Hematopoietic multipotent progenitor cell (in vitro differentiated cells): ENCODE measurements at regions not wholly inside any gene's neighbourhood (a gene's known extent, or its start where the extent isn't known, plus 50 kb on each side); places are given as distances from the start of the nearest gene placed in this dataset.

Source experiments
- DNase-seq, 3 donors: peaks; one replicate each; pipeline ENCODE4 v3.0.0-alpha.2; 2011 to 2015; ENCODE audit warnings: low read depth in 2 of 3, low spot score in 2 of 3

DNA sequence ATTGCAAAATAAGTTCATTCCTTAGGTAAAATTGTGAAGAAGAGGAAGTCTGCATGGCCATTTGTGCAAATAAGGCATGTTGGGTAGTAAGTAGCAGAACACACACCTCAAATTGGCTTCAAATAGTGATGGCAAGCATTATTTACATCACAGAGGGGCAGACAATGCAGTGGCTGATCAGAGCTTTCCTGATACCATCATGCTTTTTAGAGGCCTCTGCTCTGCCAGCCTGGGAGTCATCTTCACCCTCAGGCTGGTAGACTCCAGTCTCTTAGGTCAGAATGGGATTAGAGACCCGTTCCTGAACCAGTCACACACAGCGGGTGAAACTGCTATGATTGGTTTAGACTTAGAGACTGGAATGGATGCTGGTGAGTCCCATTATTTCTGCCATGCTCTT, 396.0 kb upstream of the MCTP2 start:
- DNase-seq, result no peak

DNA sequence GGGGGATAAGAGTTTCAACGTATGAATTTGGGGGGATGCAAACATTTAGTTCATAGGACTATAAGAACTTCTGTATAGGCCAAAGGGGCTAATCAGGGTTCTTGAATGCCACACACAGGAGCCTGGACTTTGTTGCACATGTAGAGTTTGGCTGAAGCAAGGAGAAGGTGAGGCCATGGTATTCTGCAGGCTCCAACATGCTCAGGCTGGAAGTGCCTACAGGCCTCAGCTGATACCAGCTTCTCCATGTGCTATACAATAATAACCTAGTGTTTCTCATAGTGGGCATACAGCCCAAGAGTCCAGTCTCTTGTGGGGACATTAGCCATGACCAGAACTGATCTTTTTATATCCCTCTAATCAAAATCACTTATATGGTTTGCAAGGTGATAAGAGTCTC, 399.7 kb upstream of the MCTP2 start:
- DNase-seq, result no peak

DNA sequence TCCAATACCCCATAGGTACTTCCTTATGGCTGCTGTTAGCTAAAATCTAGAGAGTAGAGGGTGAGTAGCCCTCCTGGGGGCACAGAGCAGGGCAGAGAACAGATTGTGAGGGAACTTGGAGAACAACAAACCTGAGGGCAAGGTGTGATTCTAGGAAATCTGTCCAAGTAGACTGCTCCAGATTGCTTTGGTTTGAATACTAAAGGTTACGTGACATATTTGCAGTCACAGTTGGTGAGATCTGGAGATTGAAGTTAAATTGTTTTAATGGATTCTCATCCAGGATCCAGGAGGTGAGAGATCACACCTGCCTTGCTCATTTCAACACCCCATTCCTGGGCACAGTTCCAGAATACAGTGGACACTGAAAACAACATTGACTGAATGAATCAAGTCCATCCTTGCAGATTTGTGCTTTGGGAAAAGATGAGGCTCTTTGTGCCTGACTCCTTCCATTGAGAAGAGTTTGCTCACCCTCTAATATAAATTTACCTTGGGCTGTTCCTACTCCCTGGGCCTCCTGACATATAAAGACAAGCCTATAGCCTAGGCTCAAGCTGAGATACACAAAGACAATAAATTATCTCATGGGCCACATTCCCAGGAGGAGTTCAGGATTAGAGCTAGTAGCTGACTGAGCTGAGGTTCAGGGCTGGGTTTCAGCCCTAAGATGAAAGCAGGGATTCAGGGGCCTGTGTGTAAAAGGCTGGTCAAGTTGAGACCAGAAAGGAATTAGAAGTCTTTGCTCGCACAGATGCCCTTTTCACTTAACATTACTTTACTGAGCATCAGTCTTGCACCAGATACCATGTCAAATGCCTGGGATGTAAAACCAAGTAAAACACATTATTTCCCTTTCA, 400.9 kb upstream of the MCTP2 start:
- DNase-seq, result no peak

DNA sequence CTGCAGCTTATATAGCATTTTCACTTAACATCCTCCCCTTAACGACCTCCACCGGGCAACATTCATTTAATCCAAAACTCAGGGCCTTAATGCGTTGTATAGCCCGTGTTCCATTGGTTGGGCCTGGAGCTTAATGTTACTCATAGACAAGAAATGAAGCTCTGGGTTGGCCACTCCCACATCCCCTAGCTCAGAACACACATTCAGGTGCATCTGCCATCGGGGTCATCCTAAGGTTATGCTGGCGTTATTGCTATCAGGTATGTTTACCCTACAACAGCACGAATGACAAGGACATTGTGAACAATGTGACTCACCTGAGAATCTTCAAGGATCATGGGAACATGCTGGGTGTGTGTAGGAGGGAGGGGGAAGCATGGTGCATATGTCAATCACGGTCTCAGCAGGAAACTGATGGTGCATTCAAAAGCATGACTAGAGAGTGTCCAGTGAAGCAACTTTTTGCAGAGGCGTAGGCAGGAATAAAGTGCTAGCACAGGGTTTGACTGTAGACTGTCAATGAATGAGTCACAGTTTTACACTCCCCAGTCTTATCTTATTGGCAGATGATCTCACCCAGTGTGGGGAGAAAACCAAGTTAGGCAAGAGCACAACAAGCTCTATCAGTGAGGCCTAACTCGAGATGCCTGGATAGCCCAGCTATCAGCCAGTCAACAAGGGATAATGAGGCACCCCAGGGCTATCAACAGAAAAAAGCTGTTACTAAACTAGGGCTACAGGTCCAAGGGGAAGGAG, 402.1 kb upstream of the MCTP2 start:
- DNase-seq, result peak in 1 of 3 donors; percentile 10

DNA sequence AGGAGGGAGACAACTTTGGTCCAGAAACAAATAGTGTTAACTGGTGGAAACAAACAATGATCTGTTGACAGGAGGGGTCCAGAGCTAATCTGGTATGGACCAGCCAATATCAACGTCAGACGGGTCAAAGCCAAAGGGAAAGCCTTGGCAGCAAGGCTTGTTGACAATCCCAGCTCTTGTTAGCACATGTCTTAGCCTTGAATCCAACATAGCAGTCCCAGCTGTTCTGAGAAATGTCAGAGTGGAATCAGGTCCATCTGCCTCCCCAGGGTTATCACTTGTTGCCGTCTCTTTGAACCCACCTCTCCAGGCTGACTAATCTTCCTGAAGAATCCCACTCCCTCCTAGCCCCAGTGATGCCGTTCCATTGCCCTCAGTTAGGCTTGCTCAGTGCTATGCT, 404.6 kb upstream of the MCTP2 start:
- DNase-seq, result no peak

DNA sequence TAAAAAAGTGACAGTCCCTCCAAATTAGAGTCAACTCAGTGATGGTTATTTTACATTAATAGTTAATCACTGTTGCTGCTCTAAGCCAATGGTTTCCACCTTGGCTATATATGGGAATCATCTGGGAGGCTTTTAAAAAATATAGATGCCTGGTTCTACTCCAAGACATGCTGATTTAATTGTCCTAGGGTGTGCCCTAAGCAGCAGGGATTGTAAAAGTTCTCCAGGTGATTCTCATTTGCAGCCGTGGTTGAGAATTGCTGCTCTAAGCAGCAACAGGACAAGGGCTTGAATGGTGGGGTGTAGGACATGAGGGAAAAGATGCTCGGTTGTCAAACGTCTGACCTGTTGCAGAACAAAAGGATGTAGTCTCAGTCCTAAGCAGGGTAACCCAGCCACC, 405.1 kb upstream of the MCTP2 start:
- DNase-seq, result no peak

DNA sequence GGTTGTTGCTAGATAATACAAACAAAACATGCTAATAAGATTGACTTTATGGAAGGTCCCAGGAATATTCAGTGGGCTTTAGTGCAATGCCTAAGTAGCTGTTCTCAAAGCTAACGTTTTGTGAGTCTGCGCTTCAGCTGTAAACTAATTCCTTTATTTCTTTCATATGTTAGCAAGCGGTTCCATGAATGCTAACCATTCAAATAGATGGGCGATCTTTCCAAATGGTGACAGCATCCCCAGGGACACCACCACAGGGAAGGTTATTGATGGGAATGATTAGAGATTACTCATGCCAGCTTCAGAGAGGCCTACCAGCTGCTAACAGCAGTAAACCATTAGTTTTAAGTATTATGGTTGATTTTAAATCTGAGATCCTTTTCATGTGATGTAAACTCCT, 405.7 kb upstream of the MCTP2 start:
- DNase-seq, result no peak

DNA sequence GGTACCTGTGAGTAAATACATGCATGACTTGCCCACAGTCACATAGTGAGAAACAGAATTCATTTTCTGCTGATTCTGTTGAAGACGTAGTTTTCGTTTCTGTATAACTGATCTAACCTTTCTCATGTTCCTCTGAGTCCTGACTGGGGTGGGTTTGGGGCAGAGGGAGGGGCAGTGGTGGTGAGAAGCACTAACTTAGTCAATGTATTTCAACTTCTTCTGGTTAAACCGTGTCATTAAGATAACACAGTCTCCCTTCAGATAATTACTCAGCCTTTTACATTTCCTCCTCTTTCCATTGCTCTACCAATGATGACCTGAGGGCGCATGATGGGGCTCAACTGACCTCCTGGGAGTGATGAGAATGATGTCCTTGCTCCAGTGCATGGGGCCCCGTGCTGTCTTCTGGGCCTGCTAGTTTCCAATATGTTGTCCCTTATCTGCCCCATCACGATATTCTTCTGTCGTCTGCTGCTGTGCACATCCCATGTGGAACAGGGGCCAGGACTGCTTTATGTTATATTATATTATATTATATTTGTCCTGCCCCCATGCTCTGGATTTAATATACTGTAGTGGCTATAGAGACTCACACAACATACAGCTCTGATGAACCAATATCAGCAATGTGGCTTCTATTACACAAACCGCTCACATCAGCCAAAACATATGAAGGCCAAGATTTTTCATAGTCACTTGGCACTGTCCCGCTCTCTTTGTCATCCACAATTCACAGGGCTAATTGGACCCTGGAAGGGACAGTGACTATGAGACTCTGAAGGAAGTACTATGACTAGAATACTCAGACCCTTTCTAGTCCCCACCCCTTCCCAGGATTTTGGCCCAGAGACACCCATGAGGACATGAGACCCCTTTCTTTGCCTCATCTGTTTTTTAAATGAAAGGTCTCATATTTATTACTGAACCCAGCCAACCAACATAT, 407.1 kb upstream of the MCTP2 start:
- no peak for DNase-seq

DNA sequence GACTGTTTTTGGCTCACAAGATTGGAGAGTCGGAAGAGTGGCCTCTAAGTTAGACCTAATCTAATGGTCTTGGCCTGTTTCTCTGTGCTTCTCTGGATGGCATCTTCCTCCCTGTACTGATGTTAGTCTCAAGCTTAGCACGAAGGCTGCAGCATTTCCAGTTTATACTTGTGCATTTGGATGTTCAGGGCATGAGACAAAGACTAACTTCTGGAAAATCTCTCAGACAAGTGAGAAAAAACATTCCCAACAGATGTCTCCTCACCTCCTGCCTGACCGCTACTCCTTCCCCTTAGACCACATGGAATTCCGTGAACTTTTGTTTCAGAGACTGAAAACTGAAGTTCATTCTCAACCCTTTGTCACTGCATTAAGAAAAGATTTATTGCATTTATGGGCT, 410.8 kb upstream of the MCTP2 start:
- DNase-seq, result no peak

DNA sequence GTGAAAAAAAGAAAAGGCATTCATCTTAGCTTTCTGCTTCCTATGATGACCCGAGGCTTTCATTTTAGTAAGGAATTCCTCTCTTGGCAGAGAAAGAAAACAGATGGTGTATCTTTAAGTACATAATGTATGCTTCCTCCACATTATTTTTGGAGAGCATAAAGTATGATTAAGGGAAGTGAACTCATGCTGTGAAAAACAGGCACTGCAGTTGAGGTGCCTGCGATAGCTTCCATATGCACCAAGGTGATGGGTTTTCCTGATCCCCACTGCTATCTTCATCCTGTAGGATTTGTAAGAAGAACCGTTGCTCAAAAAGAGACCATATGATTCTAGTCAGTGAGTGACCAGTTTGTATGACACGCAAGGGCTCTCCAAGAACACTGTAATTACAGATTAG, 411.5 kb upstream of the MCTP2 start:
- DNase-seq, result no peak

DNA sequence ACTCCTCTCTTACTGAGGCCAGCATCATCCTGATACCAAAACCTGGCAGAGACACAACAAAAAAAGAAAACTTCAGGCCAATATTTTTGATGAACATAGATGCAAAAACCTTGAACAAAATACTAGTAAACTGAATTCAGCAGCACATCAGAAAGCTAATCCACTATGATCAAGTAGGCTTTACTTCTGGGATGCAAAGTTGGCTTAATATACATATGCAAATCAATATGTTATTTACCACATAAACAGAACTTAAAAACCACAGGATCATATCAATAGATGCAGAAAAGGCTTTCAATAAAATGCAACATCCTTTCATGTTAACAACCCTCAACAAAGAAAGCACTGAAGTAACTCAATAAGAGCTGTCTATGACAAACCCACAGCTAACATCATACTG, 414.5 kb upstream of the MCTP2 start:
- DNase-seq, result no peak

DNA sequence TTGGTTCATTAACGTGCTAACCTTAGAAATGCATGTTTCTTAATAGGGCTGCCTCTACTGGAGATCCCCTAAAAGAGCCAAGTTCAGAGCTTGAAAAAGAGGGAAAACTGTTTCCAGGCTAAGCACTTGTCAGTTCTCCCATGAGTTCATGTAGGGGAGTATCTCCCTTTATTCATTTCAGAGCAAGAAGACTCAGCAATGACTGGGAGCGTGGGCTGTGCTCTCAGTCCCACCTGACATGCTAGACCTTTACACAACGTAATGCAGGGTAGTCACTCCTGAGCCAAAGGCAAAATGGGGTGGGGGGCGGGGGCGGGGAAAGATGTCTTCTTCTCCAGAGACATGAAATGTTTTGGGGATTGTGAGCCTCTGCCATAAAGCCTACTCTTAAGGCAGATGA, 420.1 kb upstream of the MCTP2 start:
- no peak for DNase-seq

DNA sequence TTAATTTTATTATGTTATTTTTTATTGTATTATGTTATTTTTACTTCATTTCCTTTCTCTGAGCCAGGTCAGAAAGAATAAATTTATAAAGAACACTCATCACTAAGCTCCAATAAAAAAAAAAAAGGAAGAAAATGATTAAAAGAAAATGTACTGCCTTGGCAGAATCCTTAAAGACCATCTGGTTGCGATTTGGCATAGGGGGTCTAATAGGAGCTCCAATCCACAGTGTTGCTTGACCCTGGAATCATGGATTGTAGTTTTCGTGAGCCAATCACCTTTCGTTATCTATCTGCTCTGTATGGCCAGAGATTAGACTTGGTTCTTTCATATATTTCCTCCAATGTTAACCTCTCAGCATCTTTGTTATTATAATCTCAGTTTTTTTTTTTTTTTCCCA, 421.8 kb upstream of the MCTP2 start:
- DNase-seq, result no peak

DNA sequence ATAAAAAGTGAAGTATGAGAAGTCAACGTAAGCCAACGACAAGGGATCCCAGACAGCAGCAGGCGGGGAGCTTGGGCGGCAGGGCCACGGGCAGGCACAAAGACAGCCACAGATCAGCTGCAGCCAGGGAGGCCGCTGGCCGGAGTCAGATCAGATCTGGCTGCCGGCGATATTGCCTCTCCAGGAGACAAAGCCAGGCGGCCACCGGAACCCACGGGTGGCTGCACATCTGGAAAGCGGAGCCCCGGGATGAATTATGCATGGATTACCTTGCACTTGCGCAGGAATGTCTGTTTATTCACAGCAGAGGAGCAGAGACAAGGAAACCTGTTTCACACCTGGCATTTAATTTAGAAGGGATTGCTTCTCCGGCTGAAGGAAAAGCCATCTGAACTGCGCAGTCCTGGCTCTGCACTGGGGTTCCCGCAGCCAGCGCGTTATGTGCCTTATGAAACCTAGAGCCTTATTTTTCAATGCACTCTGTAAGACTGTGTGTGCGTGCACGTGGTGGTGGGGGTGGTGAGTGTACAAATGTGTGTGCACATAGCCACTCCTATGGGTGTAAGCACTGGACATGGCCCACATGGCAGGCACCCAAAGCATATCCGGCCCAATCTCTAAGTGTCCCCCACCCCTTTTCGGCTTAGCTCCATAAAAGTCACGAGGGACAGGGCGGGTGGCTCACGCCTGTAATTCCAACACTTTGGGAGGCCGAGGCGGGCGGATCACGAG, 427.8 kb upstream of the MCTP2 start:
- DNase-seq, result no peak

DNA sequence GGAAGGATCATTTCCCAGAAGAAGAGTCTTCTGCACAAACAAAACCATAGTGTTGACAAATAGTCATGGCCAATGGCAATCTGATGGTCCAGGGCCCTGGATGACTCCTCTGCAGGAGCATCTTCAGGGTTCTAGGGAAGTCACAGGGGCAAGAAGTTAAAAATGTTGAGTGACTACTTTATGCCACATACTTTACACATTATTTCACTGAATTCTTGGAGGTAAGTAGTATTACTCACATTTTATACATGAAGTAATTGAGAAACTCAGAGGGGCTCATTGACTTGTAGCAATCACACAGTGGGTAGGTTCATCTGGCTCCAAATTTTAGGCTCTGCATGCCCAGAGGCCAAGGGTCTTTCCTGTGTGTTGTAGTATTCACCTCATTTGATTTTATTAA, 430.2 kb upstream of the MCTP2 start:
- no peak for DNase-seq

DNA sequence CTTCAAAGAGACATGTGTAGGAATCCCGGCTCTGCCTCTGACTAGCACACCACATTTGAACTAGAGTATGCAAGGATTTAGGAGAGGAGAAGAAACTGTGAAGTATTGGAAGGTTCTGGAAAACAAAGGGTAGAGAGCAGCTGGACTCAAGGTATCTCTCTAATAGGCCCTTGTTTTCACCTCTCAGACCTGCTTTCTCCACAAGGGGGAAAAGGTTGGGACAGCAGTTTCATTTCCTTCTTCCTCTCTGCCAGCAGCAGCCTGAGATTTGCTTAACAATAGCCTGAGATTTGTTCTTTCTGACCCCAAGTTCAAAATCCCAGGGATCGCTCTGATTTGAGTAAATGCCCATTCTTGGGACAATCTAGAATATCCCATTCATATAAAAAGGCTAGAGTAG, 430.6 kb upstream of the MCTP2 start:
- DNase-seq, result no peak

DNA sequence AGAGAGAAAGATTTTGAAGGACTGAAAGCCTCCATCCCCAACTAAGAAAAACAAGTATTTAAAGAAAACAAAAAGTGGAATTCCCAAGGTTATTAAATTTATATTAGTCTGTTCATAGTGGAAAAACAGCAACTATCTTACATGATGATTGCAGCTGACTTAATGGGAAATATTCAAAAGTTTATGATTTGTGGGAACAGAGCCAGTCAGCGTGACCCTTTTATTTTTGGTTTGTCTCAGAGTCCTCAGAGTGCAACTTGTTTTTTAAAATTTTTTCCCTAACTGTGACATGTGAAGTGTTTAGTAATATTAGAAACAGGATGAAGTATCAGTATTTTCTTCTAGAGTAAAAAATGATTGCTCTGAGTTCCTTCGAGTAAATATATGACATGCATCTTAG, 441.9 kb upstream of the MCTP2 start:
- no peak for DNase-seq

DNA sequence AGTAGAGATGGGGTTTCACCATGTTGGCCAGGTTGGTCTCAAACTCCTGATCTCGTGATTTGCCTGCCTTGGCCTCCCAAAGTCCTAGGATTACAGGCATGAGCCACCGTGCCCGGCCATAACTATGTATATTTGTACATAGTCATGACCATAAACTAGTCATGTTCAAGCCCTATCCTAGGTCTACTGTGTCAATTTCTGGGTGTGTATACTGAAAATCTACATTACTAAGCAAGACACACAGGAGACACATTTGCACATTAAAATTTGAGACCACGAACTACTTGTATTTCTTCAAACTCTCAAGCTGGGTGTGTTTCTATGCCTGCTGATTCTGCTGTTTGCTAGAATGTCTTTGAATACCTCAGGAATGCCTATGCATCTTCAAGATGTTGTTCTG, 451.3 kb upstream of the MCTP2 start:
- no peak for DNase-seq

DNA sequence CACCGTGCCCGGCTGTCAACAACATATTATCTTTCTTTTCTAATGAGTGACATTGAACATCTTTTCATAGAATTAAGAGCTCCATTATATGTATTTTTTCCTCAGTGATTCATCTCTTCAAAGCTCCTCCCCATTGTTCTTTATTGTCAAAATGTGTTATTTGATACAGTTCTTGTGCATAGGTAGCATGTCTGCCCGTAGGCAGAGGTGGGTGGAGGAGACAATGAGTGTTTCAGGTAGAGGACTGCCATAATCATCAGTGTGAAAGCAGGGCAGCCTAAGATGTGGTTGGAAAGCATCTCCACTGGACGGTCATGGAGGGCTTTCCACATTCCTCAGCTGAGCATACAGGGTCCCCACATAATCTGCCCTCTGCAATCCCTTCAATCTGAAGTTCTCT, 452.0 kb upstream of the MCTP2 start:
- DNase-seq, result no peak

DNA sequence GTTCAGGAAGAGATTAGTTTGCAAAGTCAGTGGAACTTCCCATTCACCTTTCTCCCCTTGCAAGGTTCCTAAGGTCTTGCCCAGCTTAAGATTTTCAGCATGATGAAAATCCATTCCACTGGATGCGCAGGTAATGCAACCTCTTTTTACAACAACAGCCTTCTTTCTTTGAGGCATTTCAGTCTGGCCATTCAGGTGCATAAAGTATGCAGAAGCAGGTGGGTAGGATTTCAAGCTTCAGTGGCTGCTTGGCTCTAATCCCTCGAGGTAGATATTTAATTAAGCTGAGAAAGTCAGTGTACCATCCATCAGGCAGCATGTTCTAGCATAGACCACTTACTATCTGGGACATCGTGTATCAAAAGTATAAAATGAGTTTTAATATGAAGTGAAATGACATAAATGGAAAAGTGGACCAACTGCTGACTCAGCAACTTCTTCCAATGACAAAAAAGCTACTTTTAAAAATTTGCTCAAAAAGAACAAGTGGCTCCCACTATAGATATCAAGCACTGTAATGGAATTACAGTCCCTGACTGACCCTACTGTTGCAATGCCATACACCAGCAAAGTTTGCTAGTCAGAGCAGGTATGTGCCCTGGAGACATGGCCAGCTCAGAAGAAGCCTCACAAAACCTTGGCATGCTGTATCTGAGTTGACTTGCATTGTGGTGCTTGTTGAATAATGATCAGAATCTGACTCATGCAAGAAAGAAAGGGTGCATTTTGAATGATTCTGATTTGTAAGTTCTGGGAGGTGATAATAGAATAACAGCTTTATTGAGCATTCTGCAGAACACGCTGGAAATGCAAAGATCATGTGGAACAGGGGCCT, 459.9 kb upstream of the MCTP2 start:
- DNase-seq, result no peak
